ENCODE measurements at regions not wholly inside any gene's neighbourhood (a gene's known extent, or its start where the extent isn't known, plus 50 kb on each side); places are given as distances from the start of the nearest gene placed in this dataset.

DNA sequence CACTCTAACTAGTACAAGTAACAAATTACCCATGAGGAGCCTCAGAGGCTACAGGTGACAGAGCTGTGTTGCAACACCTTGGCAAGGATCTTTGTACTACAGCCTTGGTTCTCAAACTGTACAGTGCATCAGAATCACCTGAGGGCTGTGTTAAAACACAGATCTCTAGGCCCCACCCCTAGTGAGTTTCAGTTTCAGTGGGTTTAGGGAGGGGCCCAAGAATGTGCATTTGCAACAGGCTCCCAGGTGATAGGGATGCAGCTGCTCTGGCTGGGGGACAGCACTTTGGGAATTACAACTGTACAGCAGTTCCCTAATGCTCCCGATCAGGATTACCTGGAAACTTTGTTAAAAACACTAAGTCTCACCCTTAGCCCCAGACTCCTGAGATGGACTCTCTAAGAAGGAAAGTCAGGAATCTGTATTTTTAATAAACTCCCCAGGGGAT lies 66.1 kb upstream of the NR2F2 start:
- TF ChIP-seq TCF7 (CRISPR knock-in tag; IDR thresholded peaks at IDR 0.05; ENCODE audit: low read depth): no peak
- TF ChIP-seq, protein P1, sequence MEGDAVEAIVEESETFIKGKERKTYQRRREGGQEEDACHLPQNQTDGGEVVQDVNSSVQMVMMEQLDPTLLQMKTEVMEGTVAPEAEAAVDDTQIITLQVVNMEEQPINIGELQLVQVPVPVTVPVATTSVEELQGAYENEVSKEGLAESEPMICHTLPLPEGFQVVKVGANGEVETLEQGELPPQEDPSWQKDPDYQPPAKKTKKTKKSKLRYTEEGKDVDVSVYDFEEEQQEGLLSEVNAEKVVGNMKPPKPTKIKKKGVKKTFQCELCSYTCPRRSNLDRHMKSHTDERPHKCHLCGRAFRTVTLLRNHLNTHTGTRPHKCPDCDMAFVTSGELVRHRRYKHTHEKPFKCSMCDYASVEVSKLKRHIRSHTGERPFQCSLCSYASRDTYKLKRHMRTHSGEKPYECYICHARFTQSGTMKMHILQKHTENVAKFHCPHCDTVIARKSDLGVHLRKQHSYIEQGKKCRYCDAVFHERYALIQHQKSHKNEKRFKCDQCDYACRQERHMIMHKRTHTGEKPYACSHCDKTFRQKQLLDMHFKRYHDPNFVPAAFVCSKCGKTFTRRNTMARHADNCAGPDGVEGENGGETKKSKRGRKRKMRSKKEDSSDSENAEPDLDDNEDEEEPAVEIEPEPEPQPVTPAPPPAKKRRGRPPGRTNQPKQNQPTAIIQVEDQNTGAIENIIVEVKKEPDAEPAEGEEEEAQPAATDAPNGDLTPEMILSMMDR (IDR thresholded peaks at IDR 0.05): no peak
- no peak for TF ChIP-seq ZNF317 (CRISPR knock-in tag; IDR thresholded peaks at IDR 0.05; ENCODE audit: borderline replicate concordance, low read depth)
- TF ChIP-seq ETV6 (CRISPR knock-in tag; IDR thresholded peaks at IDR 0.05): no peak
- TF ChIP-seq, protein P2, sequence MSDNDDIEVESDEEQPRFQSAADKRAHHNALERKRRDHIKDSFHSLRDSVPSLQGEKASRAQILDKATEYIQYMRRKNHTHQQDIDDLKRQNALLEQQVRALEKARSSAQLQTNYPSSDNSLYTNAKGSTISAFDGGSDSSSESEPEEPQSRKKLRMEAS (CRISPR knock-in tag; IDR thresholded peaks at IDR 0.05): no peak
- no peak for TF ChIP-seq NR1H2 (CRISPR knock-in tag; IDR thresholded peaks at IDR 0.05)
- TF ChIP-seq JUN (CRISPR knock-in tag; IDR thresholded peaks at IDR 0.05): no peak
- no peak for TF ChIP-seq SMAD4 (CRISPR knock-in tag; IDR thresholded peaks at IDR 0.05)
- TF ChIP-seq, protein P3, sequence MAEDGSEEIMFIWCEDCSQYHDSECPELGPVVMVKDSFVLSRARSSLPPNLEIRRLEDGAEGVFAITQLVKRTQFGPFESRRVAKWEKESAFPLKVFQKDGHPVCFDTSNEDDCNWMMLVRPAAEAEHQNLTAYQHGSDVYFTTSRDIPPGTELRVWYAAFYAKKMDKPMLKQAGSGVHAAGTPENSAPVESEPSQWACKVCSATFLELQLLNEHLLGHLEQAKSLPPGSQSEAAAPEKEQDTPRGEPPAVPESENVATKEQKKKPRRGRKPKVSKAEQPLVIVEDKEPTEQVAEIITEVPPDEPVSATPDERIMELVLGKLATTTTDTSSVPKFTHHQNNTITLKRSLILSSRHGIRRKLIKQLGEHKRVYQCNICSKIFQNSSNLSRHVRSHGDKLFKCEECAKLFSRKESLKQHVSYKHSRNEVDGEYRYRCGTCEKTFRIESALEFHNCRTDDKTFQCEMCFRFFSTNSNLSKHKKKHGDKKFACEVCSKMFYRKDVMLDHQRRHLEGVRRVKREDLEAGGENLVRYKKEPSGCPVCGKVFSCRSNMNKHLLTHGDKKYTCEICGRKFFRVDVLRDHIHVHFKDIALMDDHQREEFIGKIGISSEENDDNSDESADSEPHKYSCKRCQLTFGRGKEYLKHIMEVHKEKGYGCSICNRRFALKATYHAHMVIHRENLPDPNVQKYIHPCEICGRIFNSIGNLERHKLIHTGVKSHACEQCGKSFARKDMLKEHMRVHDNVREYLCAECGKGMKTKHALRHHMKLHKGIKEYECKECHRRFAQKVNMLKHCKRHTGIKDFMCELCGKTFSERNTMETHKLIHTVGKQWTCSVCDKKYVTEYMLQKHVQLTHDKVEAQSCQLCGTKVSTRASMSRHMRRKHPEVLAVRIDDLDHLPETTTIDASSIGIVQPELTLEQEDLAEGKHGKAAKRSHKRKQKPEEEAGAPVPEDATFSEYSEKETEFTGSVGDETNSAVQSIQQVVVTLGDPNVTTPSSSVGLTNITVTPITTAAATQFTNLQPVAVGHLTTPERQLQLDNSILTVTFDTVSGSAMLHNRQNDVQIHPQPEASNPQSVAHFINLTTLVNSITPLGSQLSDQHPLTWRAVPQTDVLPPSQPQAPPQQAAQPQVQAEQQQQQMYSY (CRISPR knock-in tag; IDR thresholded peaks at IDR 0.05): no peak
- TF ChIP-seq FOXJ3 (CRISPR knock-in tag; IDR thresholded peaks at IDR 0.05; ENCODE audit: borderline replicate concordance): no peak
- TF ChIP-seq CREB1 (CRISPR knock-in tag; IDR thresholded peaks at IDR 0.05): no peak
- TF ChIP-seq FOXK1 (CRISPR knock-in tag; IDR thresholded peaks at IDR 0.05): no peak
